GM18507 (cell line): ENCODE measurements at regions not wholly inside any gene's neighbourhood (a gene's known extent, or its start where the extent isn't known, plus 50 kb on each side); places are given as distances from the start of the nearest gene placed in this dataset.
A peak's percentile ranks its signal among the peaks of the same experiment; 100 is the strongest.

Experiments
- DNase-seq: peaks from one replicate; pipeline ENCODE4 v3.0.0; 2011; ENCODE audit warnings: low read depth; ENCODE audit not compliant: insufficient read length; ENCODE audit errors: extremely low spot score
- FAIRE-seq: peaks from 2 replicates; lab custom pipeline; 2011; peaks lifted over from hg19 to GRCh38; lab: Jason Lieb, UNC

DNA sequence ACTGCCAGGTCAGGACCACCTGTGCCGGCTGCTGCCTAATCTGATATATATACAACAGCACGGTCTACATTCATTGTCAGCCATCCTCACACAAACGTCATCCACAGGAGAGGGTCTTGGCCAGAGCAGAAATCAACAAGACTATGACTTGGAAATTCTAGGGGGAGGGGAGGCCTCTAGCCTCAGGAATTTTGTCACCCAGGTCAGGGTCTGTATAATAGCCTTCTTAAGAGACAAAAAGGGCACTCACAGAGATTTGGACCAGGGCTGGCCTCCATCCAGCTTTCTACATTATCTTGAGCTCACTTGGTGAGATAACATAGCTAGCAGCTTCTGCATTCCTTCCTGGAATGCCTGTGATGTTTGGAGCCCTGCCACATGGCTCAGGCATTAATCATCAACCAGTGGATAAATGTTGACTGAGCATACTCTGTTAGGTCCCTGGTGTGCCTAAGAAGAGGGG is 50.4 kb upstream of the CTIF start:
- FAIRE-seq: no peak

DNA sequence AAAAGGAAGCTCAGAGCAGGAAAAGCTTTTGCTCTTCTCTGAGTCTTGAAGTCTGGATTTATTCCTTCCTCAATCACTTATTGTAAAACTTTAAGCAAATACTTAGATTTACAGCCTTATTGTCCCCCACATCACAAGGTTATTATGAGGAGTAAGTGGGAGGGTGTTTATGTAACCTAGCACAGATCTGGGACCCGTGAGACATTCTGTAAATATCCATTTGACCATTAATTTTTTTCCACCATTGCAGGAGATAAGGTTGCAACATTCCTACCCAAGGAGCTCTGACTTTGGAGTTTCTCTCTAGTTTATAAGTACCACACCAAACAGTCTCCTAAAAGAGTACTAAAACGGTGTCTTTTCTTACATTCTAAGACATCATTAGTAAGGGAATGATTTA is 52.1 kb upstream of the CTIF start:
- no peak for DNase-seq
- no peak for FAIRE-seq

More for the DNA sequence above, 50.4 kb upstream of the CTIF start:
- no peak for DNase-seq

DNA sequence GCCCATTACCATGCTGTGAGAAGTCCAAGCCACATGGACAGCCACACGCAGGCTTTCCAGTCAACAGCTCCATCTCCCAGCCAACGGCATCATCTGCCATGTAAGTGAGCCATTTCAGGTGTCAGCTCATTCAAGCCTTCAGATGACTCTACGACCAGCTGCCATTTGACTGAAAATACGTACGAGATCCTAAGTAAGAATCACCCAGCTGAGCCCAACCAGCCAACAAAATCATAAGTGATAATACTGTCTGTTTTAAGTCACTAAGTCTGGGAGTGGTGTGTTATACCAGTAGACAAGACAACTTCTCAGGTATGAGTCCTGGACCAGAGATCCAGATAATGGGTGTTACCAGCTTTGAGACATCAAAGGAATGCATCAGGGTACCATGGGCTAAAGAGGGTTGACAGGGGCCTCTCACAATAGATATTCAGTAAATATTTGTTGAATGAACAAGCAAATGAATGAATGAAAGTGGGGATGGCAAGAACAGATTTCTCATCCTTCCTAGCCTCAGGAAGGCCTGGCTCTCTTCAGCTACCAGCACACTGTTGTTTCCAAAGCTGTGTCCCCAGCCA is 52.9 kb upstream of the CTIF start:
- FAIRE-seq (no peak), DNase-seq (no peak)

DNA sequence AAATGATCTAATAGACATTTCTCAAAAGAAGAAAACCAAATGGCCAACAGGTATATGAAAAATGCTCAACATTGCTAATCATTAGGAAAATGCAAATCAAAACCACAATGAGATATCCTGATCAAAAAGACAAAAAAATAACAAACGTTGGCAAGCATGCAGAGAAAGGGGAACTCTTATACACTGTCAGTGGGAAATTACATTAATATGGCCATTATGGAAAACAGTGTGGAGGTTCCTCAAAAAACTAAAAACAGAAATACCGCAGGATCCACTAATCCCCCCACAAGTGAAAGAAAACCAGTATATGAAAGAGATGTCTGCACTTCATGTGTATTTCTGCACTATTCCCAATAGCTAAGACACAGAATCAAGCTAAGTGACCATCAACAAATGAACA is 57.7 kb upstream of the CTIF start:
- DNase-seq (no peak), FAIRE-seq (no peak)

DNA sequence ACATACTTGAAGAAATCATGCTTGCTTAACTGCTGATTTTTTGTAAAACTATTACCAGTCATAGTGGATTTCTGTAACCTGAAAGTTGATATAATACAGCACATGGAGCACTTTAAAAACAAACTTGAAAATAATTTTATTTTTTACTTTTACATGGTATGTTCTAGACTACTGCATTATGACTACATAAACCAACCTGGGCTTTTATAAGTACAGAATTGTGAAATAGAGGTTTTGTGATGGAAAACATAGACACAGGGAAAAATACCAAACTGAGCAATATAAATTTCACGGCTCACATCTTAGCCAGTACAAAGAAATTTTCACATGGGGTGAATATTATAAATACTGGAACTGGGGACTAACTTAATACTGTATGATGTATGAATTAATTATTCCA is 59.3 kb upstream of the CTIF start:
- no peak for FAIRE-seq
- no peak for DNase-seq

DNA sequence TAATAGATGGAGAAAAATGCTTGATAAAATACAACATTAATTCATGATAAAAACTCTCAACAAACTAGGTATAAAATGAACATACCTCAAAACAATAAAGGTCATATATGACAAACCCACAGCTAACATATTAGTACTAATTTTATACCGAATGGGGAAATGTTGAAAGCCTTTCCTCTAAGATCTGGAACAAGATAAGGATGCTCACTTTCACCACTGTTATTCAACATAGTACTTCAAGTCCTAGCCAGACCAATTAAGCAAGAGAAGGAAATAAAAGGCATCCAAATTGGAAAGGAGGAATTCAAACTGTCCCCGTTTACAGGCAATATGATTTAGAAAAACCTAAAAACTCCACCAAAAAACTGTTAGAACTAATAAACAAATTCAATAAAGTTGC is 61.5 kb upstream of the CTIF start:
- FAIRE-seq (no peak), DNase-seq (no peak)

DNA sequence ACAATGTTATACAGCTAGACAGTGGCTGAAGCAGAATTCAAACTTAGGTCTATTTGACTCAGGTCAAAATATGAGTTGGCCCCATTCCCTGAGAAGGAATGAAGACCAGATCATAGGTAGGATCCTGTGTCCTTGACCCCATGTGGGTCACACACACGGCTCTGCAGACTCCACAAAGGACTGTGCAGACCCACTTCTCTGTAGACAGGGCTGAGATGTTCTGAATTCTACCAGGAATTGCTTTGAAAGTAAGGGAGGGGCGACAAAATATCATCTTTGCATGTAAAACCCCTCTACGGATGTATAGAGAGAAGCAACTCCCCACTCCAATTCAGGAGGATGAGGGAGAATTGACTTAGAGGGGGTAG is 62.3 kb upstream of the CTIF start:
- DNase-seq (no peak), FAIRE-seq (no peak)

DNA sequence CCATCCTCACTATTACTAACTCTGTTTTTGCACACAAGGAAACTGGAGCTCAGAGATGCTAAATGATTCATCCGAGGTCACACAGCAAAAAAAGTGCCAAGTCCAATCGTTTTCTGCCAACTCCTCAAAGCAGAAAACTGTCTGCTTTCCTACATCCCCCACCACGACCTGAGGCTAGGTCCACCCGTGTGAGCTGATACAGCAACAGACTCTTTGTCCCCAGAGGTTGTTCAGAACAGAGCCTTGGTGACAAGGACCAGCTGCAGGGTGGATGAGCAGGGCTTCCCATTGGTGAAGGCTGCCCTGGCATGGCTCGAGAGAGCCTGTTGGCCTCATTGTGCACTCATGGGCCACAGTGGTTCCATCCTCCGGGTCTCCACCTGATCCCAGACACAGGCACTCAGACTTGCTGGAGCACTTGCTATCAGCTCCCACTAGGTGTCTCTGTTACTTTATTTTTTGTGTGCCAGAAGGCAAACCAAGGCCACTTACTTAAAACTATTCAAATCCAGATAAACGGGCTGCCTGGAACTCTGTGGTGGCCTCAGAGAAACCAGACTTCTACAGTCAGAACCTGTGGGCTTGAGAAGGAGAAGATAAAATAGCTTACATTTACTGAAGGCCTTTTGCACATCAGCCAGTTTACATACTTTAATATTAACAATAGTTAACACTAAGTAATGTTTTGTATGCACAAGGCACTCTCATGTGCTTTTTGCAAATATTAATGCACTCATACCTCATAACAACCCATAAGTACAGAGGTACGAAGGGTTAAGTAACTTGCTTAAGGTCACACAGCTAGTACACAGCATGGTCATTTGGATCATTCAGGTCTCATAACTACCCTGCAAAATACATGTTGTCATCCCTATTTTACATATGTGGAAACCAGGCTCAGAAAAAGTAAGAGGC is 62.9 kb upstream of the CTIF start:
- FAIRE-seq: peak; percentile 67
- peak; percentile 40 for DNase-seq

DNA sequence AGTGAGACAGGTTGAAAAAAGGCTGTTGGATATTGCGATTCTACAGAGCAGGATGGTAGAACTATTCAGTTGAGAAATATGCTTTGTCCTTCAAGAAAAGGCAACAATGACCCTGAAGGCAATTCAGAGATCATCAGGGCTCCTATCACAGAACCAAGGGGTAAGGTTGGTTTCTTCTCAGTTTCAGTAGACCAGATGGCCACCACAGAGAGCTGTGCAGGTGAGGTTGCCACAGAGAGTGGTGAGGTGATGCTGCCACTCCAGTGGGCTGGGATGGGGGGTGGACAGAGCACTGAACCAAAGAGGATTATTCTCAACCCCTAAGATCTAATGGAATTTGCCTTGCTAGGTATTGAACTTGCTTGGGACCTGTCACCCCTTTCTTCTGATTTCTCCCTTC is 64.6 kb upstream of the ZBTB7C start:
- FAIRE-seq: no peak
- DNase-seq: no peak

DNA sequence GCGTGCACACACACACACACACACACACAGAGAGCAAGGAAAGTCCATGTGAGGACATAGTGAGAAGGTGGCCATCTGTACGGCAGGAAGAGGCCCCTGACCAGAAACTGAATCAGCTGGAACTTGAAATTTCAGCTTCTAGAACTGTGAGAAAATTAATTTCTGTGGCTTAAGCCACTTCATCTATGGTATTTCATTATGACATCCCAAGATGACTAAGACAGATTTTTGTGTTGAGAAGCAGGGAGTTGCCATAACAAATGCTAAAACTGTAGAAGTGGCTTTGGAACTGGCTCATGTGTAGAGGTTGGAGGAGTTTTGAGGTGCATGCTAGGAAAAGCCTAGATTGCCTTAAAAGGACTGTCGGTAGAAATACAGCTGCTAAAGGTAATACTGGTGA is 63.4 kb upstream of the ZBTB7C start:
- FAIRE-seq (no peak), DNase-seq (no peak)

DNA sequence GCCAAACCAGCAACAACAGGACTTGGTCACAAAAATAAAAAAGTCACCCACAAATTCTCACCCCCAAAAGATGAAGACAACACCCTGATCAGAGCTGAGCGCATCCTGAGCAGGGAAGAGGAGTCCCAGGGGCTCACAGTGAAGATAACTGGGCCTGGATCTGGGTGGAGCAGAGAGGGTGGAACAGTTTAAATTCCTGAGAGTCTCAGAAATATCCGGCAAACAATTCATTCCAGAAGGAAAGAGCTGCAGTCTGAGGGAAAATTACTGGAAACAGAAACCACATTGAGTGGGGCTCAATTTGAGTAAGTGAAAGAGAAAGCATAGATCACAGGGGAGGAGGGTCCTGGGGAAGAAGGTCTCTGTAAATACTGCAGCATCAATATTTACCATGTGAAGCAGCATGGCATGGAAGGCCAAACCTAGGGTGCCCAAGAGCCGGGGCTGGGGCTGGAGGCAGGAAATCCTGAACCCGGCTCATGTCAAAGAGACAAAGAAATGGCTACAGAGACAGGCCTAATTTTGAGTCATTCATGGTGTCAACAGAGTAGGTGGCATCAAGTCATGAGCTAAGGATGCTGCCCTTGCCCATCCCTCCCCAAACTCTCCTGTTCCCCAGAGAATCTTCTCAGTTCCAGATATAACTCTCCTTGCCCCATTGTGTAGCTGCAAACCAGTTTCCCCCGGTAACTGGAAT is 61.4 kb upstream of the ZBTB7C start:
- FAIRE-seq: no peak
- no peak for DNase-seq

DNA sequence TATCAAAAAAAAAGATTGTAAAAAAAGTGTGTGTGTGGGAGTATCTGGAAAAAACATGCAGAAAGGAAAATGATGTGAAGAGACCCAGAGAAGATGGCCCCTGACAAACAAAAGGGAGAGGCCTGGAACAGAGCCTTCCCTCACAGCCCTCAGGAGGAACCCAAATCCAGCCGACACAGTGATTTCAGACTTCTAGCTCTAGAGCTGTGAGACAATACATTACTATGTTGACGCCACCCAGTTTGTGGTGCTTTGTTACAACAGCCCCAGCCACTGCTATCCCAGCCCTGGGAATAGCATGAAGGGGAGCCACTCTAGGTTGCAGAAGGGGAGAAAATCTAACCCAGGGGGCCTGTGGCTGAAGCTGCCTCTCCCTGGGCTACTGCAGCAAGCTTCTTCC is 59.0 kb upstream of the ZBTB7C start:
- DNase-seq (no peak), FAIRE-seq (no peak)

DNA sequence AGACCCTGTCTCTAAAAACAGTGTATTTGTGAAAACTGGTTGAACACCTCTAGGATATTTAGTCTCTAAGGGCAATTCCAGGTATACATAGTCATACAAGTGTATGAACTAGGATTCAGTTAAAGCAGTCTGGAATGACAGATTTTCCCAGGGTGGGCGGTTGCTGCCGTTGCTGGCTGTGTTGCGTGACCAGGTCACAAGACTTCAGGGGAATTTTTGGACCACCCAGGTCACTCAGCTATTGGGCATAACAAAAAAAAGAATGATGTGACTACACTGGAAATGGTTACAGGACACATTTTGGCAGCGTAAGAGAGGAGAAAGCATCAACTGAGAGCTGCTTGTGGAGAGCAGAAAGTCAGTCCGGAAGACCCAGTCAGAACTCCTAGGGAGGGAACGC is 58.0 kb upstream of the ZBTB7C start:
- FAIRE-seq: no peak
- DNase-seq: no peak

DNA sequence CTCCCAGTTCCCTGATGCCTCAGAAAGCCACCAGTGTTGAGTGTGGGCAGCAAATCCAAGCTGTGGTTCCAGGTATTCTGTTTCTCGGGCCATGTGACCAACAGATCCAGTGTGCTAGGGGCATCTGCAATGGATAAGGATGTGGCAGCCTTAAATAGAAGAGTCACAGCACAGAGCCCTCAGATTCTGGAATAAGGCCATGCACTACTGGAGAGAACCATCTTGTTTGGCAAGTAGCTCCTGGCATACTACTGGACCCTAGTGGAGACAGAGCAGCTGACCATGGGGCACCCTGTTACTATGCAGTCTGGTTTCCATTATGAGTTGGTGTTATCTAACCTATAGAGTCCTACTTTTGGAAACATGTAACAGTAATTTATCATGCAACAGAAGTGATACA is 53.3 kb upstream of the ZBTB7C start:
- DNase-seq (no peak), FAIRE-seq (no peak)

DNA sequence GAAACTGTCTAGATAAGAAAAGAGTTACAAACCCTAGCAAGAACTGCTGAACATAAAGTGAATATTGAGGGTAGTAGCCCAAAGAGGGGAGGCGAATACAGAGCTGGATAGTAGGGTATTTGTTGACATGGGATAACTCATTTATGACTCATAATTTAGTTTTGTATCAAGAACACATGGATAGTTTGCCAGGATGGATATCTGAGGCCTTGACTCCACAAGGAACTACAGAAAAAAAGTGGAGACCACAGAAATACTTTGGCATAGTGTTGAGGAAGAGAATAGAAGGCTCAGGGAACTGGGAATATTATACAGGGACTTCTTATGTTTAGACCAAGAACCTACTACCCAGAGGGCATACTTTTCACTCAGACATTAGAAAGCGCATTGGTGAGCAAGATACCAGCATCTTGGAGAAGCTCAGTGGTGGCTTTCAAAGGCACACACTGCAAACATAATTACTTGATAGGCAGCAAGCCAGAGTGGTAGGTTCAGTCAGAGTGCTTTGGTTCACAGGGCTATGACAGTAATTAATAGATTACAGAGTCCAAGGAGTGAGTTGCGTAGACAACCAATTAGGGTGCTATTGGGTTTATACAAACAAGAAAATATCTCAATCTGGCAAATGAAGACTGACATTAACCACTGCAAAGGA is 51.9 kb upstream of the ZBTB7C start:
- FAIRE-seq: no peak
- no peak for DNase-seq

DNA sequence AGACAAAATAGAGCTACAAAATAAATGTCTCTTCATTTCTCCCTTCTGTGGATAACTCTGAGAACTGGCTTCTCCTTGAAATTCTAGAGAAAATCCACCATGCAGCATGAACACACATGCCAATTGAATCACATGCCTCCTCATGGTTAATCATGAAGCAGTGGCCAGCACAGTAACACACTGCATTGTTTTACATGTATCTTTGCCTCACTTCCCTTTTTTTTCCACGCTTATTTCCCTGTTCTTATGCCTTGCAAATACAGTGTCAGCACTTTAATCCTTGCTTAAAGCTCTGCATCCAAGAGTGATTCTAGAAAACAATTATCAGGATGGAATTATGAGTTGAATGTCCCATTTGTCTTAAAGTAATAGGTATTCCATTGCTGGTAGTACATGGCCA is 50.3 kb upstream of the ZBTB7C start:
- DNase-seq (no peak), FAIRE-seq (no peak)

DNA sequence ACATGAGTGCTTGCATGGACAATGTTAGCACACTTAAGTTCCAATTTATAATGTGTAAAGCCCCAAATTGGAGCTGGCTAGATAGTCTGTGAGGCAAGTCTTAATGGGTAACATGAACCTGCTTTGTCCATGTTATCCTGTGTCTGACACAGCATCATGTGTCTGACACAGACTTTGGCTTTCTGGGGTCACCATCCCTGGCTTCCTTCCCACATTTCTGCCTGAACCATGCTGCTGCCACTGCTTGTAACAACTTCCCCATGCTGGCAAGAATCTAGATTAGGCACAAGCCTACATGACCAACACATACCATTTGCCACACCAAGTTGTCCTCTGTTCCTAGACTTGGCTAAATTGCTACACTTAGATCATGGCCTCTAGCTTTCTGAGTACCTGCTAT is 49.8 kb upstream of the ZBTB7C start:
- DNase-seq (no peak), FAIRE-seq (no peak)
